GM21528 (cell line): ENCODE measurements at regions not wholly inside any gene's neighbourhood (a gene's known extent, or its start where the extent isn't known, plus 50 kb on each side); places are given as distances from the start of the nearest gene placed in this dataset.
"Not testable (repeated sequence)": the region's sequence is repeated elsewhere in the genome, so short reads cannot be mapped to it uniquely, and the experiment has no call there.

Source experiments
- ATAC-seq: cut with Tn5 transposase; IDR thresholded peaks from one replicate; pipeline ENCODE4 v1.9.1; 2021; ENCODE audit warnings: mild to moderate bottlenecking, moderate library complexity; ENCODE audit not compliant: unreplicated experiment, low FRiP score

GRCh38 chr11:67780056-67780455, 105.6 kb upstream of the ALDH3B2 start:
- ATAC-seq = no peak

DNA sequence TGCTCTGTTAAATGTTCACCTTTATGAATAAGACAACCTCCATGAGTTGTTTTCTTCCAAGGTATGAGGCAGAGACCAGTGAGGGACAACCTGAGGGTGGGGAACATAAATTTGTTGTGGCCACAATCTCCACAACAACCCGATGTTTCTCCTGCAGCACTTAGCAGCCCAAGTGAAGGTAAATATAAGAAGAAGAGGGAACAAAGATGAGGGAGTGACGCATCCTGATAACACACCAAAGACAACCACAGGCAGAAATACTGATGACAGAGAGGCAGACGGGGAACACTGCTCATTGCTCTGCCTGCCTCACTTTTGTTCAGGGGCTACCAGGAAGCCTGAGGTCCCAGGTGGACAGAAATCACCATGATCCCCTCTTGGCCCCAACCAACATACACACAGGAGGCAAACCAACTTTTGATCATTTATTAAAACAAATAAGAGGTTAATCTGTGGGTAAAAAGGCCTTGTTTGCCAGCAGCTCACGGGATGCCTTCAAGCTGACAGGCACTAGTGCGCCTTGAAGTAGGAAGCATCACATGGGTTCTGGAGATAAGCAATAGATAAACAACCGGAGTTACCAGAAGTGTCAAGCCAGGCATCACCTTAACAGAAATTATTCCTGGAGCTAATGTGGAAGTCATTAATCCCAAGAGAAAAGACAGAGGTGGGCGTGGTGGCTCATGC, 104.9 kb upstream of the ALDH3B2 start:
- not testable (repeated sequence) for ATAC-seq

- ATAC-seq = no peak
These were observed 102.6 kb upstream of the ALDH3B2 start for GRCh38 chr11:67776852-67777520.

DNA sequence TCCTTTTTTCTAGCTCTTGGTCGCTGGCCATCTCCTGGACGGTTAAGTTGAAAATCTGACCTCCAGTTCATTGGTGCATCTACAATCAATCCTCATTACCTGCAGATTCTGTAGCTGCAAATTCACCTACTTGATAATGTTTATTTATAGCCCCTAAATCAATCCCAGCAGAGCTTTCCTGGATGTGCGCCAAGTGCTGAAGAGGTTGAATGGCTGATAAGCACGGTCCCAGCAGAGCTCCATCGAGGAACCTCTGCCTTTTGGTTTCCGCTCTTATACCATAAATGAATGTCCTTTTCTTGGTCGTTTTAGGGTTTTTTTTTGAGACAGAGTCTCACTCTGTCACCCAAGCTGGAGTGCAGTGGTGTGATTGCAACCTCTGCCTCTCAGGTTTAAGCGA, 99.8 kb upstream of the ALDH3B2 start:
- not testable (repeated sequence) for ATAC-seq

DNA sequence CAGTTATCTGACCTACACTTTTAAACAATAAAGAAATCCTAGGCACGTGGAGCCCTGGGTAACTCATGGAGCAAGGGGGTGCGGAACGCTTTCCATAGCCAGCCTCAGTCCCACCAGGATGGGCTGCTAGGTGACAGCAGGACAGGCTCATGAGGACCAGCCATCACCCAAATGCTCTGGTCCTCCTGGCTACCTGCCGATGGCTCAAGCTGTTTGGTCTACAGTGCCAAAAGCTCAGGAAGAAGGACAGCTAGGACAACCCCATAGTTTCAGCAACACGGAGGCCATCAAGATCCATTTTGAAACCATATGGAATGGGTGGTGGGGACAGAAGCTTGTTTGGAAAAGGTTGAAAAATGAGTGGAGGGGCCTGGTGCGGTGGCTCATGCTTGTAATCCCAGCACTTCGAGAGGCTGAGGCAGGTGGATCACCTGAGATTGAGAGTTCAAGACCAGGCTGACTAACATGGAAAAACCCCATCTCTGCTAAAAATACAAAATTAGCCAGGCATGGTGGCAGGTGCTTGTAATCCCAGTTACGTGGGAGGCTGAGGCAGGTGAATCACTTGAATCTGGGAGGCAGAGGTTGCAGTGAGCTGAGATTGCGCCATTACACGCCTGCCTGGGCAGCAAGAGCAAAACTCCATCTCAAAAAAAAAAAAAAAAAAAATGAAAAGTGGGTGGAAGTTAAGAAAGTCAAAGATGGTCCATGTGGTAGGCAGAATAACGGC, 93.7 kb upstream of the ALDH3B2 start:
- ATAC-seq = not testable (repeated sequence)

DNA sequence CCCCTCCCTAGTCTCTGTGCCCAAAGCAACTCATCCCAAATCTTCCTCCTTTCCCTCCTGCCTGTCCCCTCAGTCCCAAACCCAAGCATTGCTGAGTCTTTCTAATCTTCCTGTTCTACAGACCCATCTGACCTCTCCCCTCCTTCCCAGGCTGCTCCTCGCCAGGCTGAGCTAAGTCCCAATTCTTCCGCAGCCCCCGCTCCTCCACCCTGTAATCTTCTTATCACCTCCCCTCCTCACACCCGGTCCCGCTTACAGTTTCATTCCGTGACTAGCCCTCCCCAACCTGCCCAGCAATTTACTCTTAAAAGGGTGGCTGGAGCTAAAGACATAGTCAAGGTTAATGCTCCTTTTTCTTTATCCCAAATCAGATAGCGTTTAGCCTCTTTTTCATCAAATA, 86.8 kb upstream of the ALDH3B2 start:
- not testable (repeated sequence) for ATAC-seq

DNA sequence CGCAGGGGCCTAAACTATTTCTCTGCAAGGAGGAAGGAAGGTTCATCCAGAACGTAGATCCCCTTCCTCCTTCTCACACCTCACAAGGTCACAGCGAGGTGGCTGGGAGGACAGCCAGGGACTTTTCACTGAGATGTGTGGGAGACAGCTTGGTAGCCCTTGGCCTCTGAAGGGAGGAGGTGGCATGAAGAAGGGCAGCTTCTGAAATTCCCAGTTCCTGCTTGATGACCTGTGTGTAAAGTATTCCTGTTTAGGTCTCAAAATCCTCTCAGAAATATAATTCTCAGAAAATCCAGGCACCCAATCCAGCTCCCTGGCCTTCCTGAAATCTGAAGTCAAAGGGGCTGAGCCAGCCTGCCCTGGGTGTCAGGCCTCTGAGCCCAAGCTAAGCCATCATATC, 84.9 kb upstream of the ALDH3B2 start:
- ATAC-seq = not testable (repeated sequence)

DNA sequence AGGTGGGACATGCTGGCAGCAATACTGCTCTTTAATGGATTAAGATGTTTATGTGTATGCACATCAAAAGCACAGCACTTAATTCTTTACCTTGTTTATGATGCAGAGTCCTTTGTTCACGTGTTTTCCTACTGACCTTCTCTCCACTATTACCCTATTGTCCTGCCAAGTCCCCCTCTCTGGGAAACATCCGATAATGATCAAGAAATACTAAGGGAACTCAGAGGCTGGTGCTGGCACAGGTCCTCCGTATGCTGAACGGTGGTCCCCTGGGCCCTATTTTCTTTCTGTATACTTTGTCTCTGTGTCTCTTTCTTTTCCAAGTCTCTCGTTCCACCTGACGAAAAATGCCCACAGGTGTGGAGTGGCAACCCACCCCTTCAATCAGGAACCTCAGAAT, 84.0 kb upstream of the ALDH3B2 start:
- ATAC-seq = not testable (repeated sequence)

GRCh38 chr11:67758009-67758408, 83.6 kb upstream of the ALDH3B2 start:
- ATAC-seq = not testable (repeated sequence)

- ATAC-seq = not testable (repeated sequence)
These were observed 79.4 kb upstream of the ALDH3B2 start for GRCh38 chr11:67753820-67754219.

GRCh38 chr11:67745181-67745726, 70.8 kb upstream of the ALDH3B2 start:
- no peak for ATAC-seq

- ATAC-seq = not testable (repeated sequence)
These were observed 69.8 kb upstream of the ALDH3B2 start for GRCh38 chr11:67744231-67744630.

- ATAC-seq = not testable (repeated sequence)
These were observed 63.8 kb upstream of the ALDH3B2 start for GRCh38 chr11:67738231-67738630.

GRCh38 chr11:67737562-67738080, 63.2 kb upstream of the ALDH3B2 start:
- ATAC-seq = not testable (repeated sequence)

DNA sequence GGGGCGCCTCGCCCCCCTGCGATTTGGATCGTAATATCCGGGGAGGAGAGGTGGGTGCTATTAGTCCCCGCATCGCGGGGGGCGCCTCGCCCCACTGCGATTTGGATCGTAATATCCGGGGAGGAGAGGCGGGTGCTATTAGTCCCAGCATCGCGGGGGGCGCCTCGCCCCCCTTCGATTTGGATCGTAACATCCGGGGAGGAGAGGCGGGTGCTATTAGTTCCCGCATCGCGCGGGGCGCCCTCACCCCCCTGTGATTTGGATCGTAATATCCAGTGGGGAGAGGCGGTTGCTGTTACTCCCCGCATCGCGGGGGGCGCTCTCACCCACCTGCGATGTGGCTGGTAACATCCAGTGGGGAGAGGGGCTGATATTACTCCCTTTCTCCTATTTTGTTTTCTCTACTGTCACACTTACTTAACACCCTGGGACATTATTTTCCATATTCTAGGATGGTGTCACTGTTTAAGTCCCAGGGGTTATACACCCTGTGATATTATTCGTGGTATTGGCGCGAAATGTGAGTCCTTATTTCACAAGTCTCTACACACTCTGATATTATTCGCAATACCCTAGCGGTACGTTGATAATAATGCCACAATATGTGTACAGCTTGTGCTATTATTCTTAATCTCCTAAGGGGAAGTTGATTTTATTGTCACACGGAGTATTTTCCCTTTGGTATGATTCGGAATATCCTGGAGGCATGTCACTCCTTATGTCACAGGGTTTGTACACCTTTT, 57.8 kb upstream of the ALDH3B2 start:
- no peak for ATAC-seq

GRCh38 chr11:67731583-67731982, 57.2 kb upstream of the ALDH3B2 start:
- ATAC-seq = no peak

DNA sequence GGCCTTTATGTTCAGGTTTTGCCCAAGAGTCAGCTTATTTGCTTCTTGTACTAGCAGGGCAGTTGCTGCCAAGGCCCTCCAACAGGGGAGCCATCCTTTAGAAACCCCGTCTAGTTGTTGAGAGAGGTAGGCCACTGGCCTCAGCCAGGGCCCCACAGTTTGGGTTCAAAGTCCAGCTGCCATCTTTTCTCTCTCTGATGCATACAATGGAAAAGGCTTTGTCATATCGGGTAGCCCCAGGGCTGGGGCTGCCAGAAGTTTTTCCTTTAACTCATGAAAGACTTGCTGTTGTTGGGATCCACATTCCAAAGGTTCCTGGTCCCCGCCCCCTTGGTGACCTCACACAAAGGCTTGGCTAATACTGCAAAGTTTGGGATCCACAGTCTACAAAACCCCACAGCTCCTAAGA, 53.7 kb upstream of the ALDH3B2 start:
- ATAC-seq = not testable (repeated sequence)

DNA sequence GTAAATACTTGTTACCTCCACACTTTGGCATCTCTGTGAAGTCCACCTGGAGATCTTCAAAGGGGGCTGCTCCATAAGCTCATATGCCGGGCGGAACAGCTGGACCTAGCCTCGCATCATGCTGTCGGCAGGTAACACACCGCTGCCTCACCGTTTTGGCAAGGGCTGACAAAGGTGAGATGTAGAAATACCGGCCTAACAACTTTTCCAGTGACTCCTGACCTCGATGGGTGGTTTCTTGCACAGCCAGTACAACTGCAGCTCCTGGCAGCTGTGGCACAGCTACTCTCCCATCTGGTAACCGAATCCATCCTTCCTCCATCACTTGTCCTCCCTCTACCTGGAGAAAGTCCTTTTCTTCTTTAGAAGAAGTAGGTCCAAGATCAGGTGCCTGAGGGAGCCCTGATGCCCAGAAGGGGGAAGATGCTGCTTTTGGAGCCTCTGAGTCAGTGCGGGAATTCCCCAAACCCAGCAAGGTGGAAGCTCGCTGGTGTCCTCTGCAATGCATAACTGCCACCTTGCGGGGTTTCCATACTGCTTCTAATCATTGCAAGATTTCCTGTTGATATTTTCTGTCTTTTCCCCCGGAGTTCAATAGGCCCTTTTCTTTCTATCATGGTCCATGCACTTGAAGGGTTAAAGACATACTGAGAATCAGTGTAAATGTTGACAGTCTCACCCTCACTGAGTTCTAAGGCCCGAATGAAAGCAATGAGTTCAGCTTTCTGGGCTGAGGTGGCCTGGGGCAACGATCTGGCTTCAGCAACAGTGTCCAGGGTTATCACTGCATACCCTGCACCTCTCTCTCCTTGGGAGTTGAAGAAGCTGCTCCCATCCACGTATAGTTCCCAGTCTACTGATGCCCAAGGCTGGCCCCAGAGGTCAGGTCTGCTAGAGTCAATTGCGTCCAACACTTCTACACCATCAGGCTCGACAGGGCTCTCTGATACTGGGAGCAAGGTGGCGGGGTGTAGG, 52.9 kb upstream of the ALDH3B2 start:
- not testable (repeated sequence) for ATAC-seq
